GM18507 (cell line): ENCODE measurements at regions not wholly inside any gene's neighbourhood (a gene's known extent, or its start where the extent isn't known, plus 50 kb on each side); places are given as distances from the start of the nearest gene placed in this dataset.

Experiments
- DNase-seq: peaks from one replicate; pipeline ENCODE4 v3.0.0; 2011; ENCODE audit warnings: low read depth; ENCODE audit not compliant: insufficient read length; ENCODE audit errors: extremely low spot score
- FAIRE-seq: peaks from 2 replicates; lab custom pipeline; 2011; peaks lifted over from hg19 to GRCh38; lab: Jason Lieb, UNC

DNA sequence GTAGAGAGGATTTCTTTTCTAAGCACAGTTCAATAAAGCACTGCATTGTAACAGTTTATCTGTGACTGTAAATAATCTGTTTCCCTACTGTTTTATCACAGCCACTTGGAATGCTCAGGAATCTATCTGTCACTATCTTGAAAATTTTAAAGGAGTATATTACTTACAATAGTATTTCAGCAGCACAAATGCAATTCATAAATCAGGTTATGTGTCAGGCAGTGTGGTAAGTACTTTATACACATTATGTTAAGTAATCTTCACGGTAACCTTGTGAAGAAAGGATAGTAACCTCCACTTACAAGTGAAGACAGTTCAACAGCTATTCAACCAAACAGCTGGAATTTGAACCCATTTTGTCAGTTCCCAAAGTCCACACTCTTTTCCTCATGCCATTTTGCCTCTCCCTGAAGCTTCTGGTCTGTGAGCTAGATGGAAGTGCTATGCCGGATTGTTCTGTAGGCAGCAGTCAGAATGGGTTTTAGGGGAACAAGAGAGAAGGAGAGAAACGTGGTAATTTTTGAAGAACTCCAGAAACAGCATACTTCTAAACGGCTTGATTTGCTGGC is 125.0 kb downstream of the KLF12 start:
- FAIRE-seq: no peak
- DNase-seq: no peak

DNA sequence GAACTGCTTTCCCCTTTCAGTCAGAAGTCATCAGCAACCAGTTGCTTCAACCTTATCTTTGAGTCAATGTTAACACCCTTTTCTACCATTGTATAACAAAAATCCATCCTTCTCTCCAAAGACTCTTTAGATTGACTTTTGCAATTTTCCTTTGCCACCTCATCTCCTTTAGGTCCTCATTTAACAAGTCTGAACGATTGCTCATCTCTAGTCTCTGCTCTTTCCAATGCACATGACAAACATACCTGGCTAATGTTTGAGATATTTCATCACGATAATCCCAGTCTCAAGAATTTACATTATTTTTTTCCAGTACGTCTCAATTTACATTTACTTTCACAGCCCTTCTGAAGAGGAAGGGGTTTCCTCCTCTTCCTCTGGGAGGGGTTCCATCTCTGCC is 127.5 kb downstream of the KLF12 start:
- no peak for DNase-seq
- FAIRE-seq: no peak

DNA sequence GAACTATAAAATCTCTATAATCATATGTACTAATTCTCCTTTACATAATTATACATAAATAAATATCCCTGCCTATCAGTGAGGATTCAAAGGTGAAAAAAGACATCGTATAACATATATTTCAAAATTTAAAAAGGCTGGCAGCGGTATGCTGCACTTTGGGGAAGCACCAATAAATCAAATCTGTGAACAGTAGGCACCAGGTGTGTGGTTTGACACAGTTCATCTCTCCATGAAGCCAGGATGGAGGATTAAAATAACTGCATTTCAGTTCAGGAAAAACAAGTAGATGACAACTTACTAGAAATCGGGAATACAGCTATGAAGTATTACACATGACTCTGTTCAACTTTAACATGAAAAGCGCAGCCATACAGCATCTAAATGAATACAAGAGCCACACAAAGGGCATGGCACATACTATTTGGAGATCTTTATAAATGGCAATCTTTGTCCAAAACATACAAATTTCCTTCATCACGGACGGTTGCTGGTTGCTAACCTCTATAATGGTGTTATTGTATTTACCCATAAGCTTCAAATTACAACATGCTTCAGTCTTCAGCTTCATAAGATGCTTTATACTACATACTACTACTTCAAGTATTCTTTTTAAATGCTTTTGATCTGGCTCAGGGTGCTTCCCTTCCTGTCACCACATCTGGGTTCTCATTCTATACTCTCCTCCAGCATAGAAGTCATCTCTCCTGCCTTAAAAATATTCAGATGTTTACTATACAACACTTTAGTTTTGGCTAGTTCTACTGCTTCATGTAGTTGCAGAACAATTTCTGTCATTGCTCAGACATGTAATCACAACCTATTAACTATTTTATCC is 128.7 kb downstream of the KLF12 start:
- FAIRE-seq (no peak), DNase-seq (no peak)

DNA sequence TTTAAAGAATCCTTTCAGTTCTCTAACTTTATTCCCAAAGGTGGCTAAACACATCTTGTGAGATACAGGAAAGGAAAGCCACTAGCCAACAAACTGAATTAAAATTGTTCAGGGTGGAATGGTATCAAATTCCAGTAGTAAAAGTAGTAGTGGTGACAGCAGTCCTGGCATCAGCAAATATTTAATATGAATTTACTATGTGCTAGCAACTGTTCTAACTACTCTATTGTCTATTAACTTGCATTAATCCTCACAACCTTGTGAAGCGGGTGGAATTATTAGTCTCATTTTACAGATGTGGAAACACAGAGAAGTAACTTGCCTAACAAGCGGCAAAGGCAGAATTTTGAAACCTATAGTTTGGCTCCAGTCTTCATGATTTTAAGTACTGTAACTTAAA is 130.1 kb downstream of the KLF12 start:
- FAIRE-seq (no peak), DNase-seq (no peak)

DNA sequence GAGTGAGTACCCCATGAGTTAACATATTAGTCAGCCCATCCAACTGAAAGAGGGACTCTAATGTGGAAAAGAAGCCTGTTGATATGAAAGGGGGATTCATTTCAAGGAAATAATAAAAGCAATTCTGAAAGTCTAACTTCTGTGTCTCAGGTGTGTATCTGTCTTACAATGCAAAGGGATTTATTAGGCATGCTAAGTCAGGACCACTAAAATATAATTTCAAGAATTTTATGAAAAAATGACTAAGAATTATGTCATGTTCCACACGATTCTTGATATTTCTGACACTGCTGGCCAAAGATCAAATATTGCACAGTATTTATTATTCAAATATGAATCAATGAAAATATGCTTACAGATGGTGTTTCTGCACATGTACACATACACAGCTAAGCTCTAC is 130.8 kb downstream of the KLF12 start:
- DNase-seq: no peak
- FAIRE-seq: no peak

DNA sequence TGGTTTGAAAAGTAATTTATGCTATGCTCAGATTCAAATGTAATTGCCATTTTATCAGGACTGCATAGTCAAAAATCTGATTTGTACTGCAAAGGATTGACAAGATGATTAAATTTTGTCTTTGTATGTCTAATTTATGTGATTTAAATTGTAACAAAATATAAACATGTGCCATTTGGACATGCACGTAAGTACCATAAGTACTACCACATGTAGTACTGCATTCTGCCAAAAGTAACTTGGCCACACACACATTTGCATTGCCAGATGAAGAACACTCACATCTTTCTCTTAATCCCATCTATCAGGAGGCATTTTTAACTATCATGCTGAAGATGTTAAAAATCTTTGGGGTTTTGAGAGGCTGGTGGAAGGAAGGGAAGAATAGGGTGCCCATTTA is 133.3 kb downstream of the KLF12 start:
- FAIRE-seq (no peak), DNase-seq (no peak)

DNA sequence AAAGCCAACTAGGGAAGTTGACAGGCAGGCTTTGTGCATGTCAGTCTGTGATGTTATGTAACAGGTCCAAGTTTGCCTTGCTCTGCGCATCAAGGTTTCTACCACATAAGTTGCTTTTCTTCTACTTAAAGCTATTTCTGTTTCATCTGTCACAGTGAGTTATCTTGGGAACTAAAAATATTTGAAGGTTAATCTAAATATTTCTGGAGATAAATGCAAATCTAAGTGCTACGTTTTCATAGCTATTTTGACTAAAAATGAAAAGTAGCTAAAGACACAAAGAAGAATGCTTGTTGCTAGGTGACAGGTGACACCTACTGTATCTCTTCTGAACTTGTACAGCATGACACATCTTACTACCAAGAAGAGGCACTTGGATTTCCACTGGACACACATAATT is 135.6 kb downstream of the KLF12 start:
- DNase-seq (peak; percentile 1), FAIRE-seq (peak; percentile 21)

DNA sequence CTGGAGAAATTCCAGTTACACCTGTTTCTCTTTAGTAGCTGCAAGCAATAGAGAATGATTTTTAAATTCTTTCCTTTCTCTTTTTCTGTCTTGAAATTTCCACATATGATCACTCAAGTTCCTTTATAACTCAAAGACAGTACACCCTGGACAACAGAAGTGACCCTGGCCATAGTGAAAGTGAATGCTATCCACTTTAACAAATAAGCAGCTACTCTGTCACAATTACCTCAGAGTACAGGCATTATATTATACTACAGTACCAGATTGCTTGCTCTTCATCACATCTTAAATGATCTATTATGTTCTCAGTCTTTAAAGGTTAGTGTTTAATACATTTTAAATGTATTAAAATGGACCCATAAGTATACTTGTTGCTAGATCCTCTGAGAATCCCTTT is 136.2 kb downstream of the KLF12 start:
- FAIRE-seq (no peak), DNase-seq (no peak)

DNA sequence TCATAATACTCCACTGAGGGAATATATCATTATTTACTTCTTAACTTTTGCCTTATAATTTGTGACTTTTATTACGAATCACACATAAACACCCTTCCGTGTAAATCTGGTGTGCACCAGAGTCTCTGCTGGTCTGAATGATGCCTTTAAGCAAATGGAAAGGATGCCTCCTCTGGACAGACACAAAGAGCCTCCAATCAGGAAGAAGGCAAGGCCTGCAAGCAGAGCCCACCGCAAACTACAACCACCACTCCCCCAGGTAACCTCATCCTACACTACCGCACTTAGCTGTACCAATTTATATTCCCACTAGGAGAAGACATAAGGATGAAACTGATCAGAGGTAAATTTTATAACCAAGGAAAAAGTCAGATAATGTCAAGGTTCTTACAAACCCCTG is 137.6 kb downstream of the KLF12 start:
- FAIRE-seq: no peak
- no peak for DNase-seq

DNA sequence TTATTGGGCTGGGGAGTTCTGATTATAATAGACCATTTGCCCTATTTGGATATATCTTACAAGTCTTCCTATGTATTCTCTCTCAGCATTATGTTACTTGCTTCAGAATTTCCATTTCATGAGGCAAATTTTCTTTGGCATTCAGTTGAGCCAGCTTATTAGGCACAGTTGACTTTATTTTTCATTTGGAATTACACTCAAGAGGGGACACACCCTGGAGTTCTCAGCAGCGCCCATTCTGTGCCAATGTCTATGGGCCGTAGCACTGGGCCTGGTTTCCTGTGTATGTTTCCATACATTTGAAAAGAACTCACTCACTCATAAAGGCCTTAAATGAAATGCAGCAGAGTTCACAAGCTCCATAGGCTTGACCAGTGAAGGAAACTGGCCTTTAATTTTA is 138.5 kb downstream of the KLF12 start:
- FAIRE-seq: no peak

DNA sequence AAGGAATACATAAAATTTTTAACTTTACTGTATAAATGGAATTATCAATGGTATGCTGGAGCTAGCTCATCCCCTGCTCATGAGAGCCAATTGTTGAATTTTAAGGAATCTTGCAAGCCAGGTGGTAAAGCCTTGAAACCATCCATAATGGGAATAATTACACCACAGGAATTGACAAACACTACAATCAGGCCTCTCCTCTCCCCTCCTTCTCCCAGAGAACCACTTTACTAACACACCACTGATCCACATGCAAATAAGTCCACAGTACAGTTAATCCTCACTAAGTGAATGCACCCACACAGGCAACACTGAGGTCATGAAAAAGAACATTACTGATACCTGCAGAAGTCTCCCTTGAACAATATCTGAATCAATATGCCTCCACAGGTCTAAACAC is 140.5 kb downstream of the KLF12 start:
- DNase-seq: no peak
- no peak for FAIRE-seq

More for the DNA sequence above, 138.5 kb downstream of the KLF12 start:
- DNase-seq: no peak

DNA sequence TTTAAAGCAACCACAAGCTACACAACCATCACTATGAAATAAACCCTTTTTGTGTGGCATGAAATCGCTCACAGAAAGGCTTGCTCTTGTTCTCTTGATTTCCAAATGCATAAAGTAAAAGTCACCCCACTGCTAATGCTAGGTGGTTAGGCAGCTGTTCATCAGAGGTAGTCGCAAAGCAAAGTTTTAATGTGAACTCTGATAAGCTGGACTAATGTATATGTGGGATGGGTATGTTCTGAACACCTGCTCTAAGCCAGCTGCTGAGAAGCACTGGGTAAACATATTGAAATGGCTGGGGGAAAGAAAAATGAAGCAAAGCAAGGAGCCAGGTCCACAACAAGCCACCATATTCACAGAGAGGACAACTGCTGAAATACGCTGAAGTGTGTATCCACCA is 142.3 kb downstream of the KLF12 start:
- FAIRE-seq: no peak
- no peak for DNase-seq

DNA sequence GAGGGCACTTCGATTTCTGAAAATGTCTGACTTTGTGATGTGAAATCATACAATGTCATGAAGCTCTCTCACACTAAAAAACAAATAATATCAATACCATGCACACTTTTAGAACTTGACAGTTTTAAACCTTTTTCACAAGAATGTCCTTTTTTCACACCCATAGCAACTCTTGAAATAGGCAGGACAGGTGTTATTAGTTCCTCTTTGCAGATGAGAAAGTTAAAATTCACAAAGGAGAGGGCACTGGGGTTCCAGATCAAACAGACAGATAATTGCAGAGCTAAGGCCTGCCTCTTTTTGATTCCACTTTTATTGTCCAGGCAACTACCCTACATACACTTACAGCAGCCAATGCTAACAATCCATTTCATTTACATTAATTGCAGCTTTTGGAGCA is 142.8 kb downstream of the KLF12 start:
- FAIRE-seq: no peak
- DNase-seq: no peak

DNA sequence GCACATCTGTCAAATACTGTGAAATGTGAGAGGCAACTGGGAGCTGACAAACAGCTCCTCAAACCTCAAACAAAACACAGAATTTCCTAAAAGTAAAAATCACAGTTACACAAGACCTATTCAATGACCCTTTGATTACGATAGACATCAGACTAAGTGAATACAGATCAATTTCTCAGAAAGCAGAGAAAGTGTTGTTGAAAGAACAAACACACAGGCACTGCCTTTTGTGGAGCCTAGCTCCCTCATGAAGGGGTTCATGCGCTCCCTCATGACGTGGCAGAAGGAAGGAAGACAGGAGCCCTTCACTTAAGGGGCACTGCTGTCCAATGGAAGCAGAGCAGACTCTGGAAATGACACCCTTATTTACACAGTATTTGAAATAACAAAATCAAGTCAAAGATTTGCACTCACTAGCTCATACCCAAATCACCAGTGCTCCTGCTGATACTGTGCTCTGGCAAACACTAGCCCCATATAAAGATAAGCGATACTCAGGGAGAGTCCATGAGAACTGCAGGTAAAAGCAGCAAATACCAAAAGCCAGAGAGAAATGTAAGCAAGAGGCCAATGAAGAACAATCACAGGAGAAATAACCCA is 144.9 kb downstream of the KLF12 start:
- no peak for DNase-seq
- peak; percentile 54 for FAIRE-seq

DNA sequence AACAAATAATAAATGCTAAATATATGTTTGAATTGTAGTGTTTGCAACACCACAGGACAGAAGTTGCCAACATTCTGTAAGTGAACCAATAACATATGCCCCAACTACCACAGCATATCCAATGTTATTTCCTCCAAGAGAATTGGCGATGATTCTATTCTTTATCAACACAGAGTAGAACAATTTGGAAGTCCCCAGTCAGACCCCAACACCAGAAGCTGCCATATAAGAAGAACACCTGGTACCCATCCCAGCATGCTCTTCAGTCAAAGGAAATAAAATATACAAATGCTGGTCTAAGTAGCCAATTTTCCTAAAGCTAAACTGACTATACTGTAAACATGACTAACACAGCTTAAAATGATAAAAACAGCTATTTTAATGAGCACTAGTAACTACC is 145.7 kb downstream of the KLF12 start:
- DNase-seq (no peak), FAIRE-seq (no peak)

DNA sequence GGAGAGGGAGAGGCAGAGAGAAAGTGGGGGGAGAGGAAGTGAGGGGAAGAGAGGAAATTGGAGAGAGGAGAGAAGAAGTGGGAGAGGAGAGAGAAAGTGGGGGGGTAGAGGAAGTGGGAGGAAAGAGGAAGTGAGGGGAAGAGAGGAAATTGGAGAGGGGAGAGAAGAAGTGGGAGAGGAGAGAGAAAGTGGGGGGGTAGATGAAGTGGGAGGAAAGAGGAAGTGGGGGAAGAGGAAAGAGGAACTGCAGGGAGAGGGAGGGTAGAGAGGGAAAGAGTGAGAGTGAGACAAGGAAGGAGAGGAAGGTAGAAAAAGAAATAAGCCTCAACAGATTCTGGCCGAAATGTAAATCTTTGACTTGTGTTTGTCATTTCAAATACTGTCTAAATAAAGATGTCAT is 146.6 kb downstream of the KLF12 start:
- FAIRE-seq: no peak
- no peak for DNase-seq

DNA sequence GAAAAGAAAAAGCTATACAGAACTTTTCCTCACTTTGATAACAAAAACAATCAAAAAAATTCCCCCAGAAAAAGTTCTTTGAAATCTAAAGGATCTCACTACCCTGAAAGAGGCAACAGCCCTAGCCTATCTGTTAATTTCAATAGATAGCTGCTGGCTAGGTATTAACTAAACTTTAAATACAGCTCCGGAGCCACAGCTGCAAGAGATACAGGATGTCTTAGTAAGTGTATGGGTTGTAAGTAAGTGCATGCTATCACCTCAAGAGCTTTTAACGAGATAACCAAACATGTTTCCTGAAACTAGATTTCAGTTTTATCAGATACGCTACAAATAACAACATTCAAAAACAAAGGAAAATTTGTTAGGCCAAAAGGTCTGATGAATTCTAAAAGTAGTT is 148.4 kb downstream of the KLF12 start:
- DNase-seq (no peak), FAIRE-seq (no peak)

DNA sequence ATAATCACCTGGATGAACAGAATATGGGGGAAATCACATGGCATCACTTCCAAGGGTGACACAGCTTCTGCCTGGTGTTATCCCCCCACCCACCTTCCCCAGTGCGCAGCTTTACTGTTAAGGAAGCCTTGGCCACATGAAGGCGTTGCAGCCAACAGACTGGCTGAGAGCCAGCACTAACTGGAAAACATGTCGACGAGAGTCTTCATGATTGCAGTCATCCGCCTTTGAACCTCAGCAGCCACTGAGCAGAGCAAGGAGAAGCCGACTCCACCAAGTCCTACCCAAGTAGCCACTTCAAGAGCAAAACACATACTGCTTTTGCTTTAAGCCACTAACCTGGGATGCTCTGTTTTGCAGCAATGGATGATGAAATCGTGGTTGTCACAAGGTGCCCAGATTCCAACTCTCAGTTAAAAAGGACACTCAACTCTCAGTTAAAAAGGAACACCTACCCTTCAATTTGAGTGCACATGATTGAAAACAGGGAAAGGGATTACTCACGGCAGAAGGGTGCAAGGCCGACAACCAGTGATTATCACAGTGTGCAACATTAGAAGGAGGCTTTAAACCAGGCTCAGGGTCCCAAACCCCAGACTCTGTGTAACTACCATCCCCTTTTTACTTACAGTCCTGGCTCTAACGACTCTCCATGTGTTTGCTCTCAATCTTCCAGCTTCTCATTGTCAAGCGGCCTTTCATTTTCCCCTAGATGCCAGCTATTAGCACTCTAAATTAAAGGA is 149.1 kb downstream of the KLF12 start:
- FAIRE-seq: no peak

DNA sequence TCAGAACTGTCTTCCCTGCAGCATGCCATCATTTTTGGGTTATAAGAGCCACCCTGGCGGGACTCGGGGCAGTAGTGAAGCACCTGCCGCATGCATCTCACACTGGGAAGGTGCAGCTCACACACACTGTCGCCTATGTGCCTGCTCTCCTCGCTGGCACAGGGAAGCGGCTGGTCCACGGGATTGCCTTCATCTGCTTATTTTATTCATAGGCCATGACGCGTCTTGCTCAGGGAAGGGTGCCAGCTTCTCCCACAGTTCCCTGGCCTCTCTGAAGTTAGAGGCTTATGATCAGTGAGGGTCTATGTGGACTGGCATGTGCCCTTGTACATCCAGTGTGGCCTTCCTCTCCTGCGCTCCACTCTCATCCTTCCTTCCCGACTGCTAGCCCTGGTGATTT is 150.0 kb downstream of the KLF12 start:
- FAIRE-seq (no peak), DNase-seq (no peak)

More for the DNA sequence above, 149.1 kb downstream of the KLF12 start:
- DNase-seq: no peak

DNA sequence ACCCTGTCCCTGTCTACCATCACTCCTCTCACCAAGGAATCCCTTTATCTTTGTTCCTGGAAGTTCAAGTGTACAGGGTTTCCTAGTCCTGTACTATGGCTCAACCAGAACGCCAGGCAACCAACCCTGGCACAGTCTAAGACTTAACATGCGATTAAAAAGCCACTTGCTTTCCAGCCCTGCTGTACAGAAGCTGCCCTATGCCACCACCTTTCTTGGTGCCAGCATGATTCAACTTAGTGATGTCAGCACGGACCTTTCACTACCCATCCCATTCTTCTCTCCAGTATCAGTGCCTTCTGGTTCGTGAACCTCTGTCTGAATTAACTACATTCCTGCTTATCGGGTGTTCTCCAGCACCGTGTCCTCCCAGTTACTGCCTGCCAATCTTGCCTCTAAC is 151.1 kb downstream of the KLF12 start:
- FAIRE-seq (no peak), DNase-seq (no peak)
